ENCODE measurements at regions not wholly inside any gene's neighbourhood (a gene's known extent, or its start where the extent isn't known, plus 50 kb on each side); places are given as distances from the start of the nearest gene placed in this dataset.

- Mint-ChIP-seq H3K27me3 (ENCODE audit: unreplicated experiment) (no peaks in the 10 kb centered on the region), H3K4me3 (ENCODE audit: unreplicated experiment) (no peak overlapping the region), H3K27ac (ENCODE audit: unreplicated experiment) (no peak overlapping the region), H3K9me3 (ENCODE audit: unreplicated experiment) (no peaks in the 10 kb centered on the region), H3K36me3 (ENCODE audit: unreplicated experiment) (no peaks in the 10 kb centered on the region), H3K4me1 (ENCODE audit: low read depth, unreplicated experiment) (no peaks in the 10 kb centered on the region)
- no peak for DNase-seq
- no peak for TF ChIP-seq CTCF (IDR thresholded peaks at IDR 0.05; ENCODE audit: partially characterized antibody, unreplicated experiment)
These were observed 297.2 kb upstream of the PBX1 start for GRCh38 chr1:164261691-164262240.

GRCh38 chr1:164263540-164263939 is 295.4 kb upstream of the PBX1 start:
- no peak overlapping the region for H3K27ac Mint-ChIP-seq (ENCODE audit: unreplicated experiment)
- no peak overlapping the region for H3K4me3 Mint-ChIP-seq (ENCODE audit: unreplicated experiment)
- no peaks in the 10 kb centered on the region for H3K4me1 Mint-ChIP-seq (ENCODE audit: low read depth, unreplicated experiment)
- no peaks in the 10 kb centered on the region for H3K9me3 Mint-ChIP-seq (ENCODE audit: unreplicated experiment)
- no peak for TF ChIP-seq CTCF (IDR thresholded peaks at IDR 0.05; ENCODE audit: partially characterized antibody, unreplicated experiment)
- DNase-seq: no peak
- no peaks in the 10 kb centered on the region for H3K36me3 Mint-ChIP-seq (ENCODE audit: unreplicated experiment)
- H3K27me3 Mint-ChIP-seq (ENCODE audit: unreplicated experiment): no peaks in the 10 kb centered on the region

GRCh38 chr1:164265232-164265631 is 293.8 kb upstream of the PBX1 start:
- no peak for TF ChIP-seq CTCF (IDR thresholded peaks at IDR 0.05; ENCODE audit: partially characterized antibody, unreplicated experiment)
- H3K27ac Mint-ChIP-seq (ENCODE audit: unreplicated experiment): no peak overlapping the region
- DNase-seq: no peak
- no peaks in the 10 kb centered on the region for H3K4me1 Mint-ChIP-seq (ENCODE audit: low read depth, unreplicated experiment)
- H3K27me3 Mint-ChIP-seq (ENCODE audit: unreplicated experiment): no peaks in the 10 kb centered on the region
- H3K36me3 Mint-ChIP-seq (ENCODE audit: unreplicated experiment): no peaks in the 10 kb centered on the region
- H3K9me3 Mint-ChIP-seq (ENCODE audit: unreplicated experiment): no peaks in the 10 kb centered on the region
- H3K4me3 Mint-ChIP-seq (ENCODE audit: unreplicated experiment): no peak overlapping the region

GRCh38 chr1:164272156-164272555 is 286.8 kb upstream of the PBX1 start:
- H3K27me3 Mint-ChIP-seq (ENCODE audit: unreplicated experiment): no peaks in the 10 kb centered on the region
- no peak for DNase-seq
- H3K27ac Mint-ChIP-seq (ENCODE audit: unreplicated experiment): no peak overlapping the region
- no peaks in the 10 kb centered on the region for H3K4me1 Mint-ChIP-seq (ENCODE audit: low read depth, unreplicated experiment)
- peaks cover 2% of the 10 kb centered on the region for H3K9me3 Mint-ChIP-seq (ENCODE audit: unreplicated experiment)
- no peak overlapping the region for H3K4me3 Mint-ChIP-seq (ENCODE audit: unreplicated experiment)
- TF ChIP-seq CTCF (IDR thresholded peaks at IDR 0.05; ENCODE audit: partially characterized antibody, unreplicated experiment): no peak
- no peaks in the 10 kb centered on the region for H3K36me3 Mint-ChIP-seq (ENCODE audit: unreplicated experiment)

GRCh38 chr1:164296172-164296571 is 262.8 kb upstream of the PBX1 start:
- no peaks in the 10 kb centered on the region for H3K9me3 Mint-ChIP-seq (ENCODE audit: unreplicated experiment)
- no peak for TF ChIP-seq CTCF (IDR thresholded peaks at IDR 0.05; ENCODE audit: partially characterized antibody, unreplicated experiment)
- H3K36me3 Mint-ChIP-seq (ENCODE audit: unreplicated experiment): no peaks in the 10 kb centered on the region
- no peaks in the 10 kb centered on the region for H3K27me3 Mint-ChIP-seq (ENCODE audit: unreplicated experiment)
- no peaks in the 10 kb centered on the region for H3K4me1 Mint-ChIP-seq (ENCODE audit: low read depth, unreplicated experiment)
- H3K4me3 Mint-ChIP-seq (ENCODE audit: unreplicated experiment): no peak overlapping the region
- no peak overlapping the region for H3K27ac Mint-ChIP-seq (ENCODE audit: unreplicated experiment)
- no peak for DNase-seq
